ENCODE measurements at regions not wholly inside any gene's neighbourhood (a gene's known extent, or its start where the extent isn't known, plus 50 kb on each side); places are given as distances from the start of the nearest gene placed in this dataset.

- Histone ChIP-seq H3K79me2 (ENCODE audit: control insufficient read depth, insufficient read depth, low read length) (no peaks in the 10 kb centered on the region), H3K9me3 (replicated peaks; ENCODE audit: control insufficient read depth, insufficient read depth, low read length) (no peaks in the 10 kb centered on the region), H3K9ac (ENCODE audit: control insufficient read depth, insufficient read depth, low read length) (no peak overlapping the region), H3K27ac (ENCODE audit: control insufficient read depth, insufficient read depth) (no peak overlapping the region), H4K20me1 (ENCODE audit: control insufficient read depth, insufficient read depth) (no peaks in the 10 kb centered on the region), H3K4me1 (ENCODE audit: control insufficient read depth, insufficient read depth, low read length) (no peaks in the 10 kb centered on the region), H3K4me3 (no peak overlapping the region), H3K4me2 (ENCODE audit: control insufficient read depth, insufficient read depth) (no peak overlapping the region), H2AFZ (ENCODE audit: control insufficient read depth, low read depth, low read length) (no peak overlapping the region), H3K36me3 (ENCODE audit: control insufficient read depth in 2 of 2, insufficient read depth in 2 of 2, low read length in 1 of 2) (no peaks in the 10 kb centered on the region), H3K27me3 (replicated peaks in 1 of 2; ENCODE audit: control insufficient read depth in 2 of 2, insufficient read depth in 2 of 2, low read length in 1 of 2) (no peaks in the 10 kb centered on the region; a peak in 3 of 4 replicates)
- ChIA-PET POLR2A (no interaction called here), SMC1A (ENCODE audit: uncharacterized antibody, unreplicated experiment) (interaction anchor here (0.8 to 6.5 kb wide), 16 partner anchors 9 to 462 kb away, joined by 3 to 52 read pairs (median 4); partner anchors contain the start of gene SOCS1), RAD21 (ENCODE audit: unreplicated experiment) (interaction anchor here (0.8 to 5.0 kb wide), 9 partner anchors 10 to 442 kb away, joined by 3 to 27 read pairs (median 5); no protein-coding TSS in a partner anchor), CTCF (interaction anchor here (0.7 to 7.4 kb wide), 38 partner anchors 10 to 455 kb away, joined by 3 to 82 read pairs (median 4); a partner anchor contains a TSS)
- in situ Hi-C loops (cut with MboI) (loop anchor here (5.0 kb wide), 1 partner anchor 411 kb away; no protein-coding TSS in a partner anchor), intact Hi-C loops (cut with micrococcal nuclease; ENCODE audit: unreplicated experiment) (loop anchor here (2.0 to 5.0 kb wide), 5 partner anchors 101 to 444 kb away; no protein-coding TSS in a partner anchor)
- no peak for ATAC-seq
- 47% methylated on average over 2 of the region's 6 CpGs for WGBS (ENCODE audit: insufficient coverage, insufficient replicate concordance, low lambda C conversion rate, missing lambda C conversion rate)
- no TSS peak for BruUV-seq (replicated peaks)
- TF ChIP-seq MYB (IDR thresholded peaks at IDR 0.05; ENCODE audit: borderline replicate concordance, low read depth, low read length), result no peak
- no peak for TF ChIP-seq POLR2AphosphoS2 (IDR thresholded peaks at IDR 0.05; ENCODE audit: low read depth, low read length)
- no peak for TF ChIP-seq TCF7 (IDR thresholded peaks at IDR 0.05; ENCODE audit: borderline replicate concordance)
- TF ChIP-seq ZNF207 (IDR thresholded peaks at IDR 0.05; ENCODE audit: borderline replicate concordance), result no peak
- TF ChIP-seq, protein P1, sequence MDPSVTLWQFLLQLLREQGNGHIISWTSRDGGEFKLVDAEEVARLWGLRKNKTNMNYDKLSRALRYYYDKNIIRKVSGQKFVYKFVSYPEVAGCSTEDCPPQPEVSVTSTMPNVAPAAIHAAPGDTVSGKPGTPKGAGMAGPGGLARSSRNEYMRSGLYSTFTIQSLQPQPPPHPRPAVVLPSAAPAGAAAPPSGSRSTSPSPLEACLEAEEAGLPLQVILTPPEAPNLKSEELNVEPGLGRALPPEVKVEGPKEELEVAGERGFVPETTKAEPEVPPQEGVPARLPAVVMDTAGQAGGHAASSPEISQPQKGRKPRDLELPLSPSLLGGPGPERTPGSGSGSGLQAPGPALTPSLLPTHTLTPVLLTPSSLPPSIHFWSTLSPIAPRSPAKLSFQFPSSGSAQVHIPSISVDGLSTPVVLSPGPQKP (IDR thresholded peaks at IDR 0.05; ENCODE audit: low read depth, low read length), result no peak
- TF ChIP-seq ZNF217 (IDR thresholded peaks at IDR 0.05), result no peak
- no peak for TF ChIP-seq ZNF687 (IDR thresholded peaks at IDR 0.05)
- no peak for TF ChIP-seq POU2F2 (IDR thresholded peaks at IDR 0.05; ENCODE audit: borderline replicate concordance, low read depth, low read length)
- TF ChIP-seq DPF2 (IDR thresholded peaks at IDR 0.05), result no peak
- no peak for TF ChIP-seq TAF1 (IDR thresholded peaks at IDR 0.05; ENCODE audit: borderline replicate concordance, low read depth, low read length)
- no peak for FAIRE-seq
- no peak for DNase-seq (ENCODE audit: low read depth, low spot score)
Measured at GRCh38 chr16:11406177-11406560, 60.9 kb downstream of the RMI2 start.

Data from GM12878 (cell line).